ENCODE measurements at regions not wholly inside any gene's neighbourhood (a gene's known extent, or its start where the extent isn't known, plus 50 kb on each side); places are given as distances from the start of the nearest gene placed in this dataset.

- TF ChIP-seq, protein P1, sequence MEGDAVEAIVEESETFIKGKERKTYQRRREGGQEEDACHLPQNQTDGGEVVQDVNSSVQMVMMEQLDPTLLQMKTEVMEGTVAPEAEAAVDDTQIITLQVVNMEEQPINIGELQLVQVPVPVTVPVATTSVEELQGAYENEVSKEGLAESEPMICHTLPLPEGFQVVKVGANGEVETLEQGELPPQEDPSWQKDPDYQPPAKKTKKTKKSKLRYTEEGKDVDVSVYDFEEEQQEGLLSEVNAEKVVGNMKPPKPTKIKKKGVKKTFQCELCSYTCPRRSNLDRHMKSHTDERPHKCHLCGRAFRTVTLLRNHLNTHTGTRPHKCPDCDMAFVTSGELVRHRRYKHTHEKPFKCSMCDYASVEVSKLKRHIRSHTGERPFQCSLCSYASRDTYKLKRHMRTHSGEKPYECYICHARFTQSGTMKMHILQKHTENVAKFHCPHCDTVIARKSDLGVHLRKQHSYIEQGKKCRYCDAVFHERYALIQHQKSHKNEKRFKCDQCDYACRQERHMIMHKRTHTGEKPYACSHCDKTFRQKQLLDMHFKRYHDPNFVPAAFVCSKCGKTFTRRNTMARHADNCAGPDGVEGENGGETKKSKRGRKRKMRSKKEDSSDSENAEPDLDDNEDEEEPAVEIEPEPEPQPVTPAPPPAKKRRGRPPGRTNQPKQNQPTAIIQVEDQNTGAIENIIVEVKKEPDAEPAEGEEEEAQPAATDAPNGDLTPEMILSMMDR (IDR thresholded peaks at IDR 0.05; ENCODE audit: insufficient read depth, low read length, poor library complexity, severe bottlenecking): no peak
- TF ChIP-seq EZH2phosphoT487 (conservative IDR thresholded peaks at IDR 0.05; ENCODE audit: low read length): no peak
These were observed 406.3 kb downstream of the DMRT2 start for GRCh38 chr9:1456301-1457024.
